T47D (cell line): ENCODE measurements at regions not wholly inside any gene's neighbourhood (a gene's known extent, or its start where the extent isn't known, plus 50 kb on each side); places are given as distances from the start of the nearest gene placed in this dataset.
A peak's percentile ranks its signal among the peaks of the same experiment; 100 is the strongest.
"Not testable (repeated sequence)": the region's sequence is repeated elsewhere in the genome, so short reads cannot be mapped to it uniquely, and the experiment has no call there.

Source experiments
- DNase-seq, 2 experiments: peaks; one replicate each; pipeline versions ENCODE4 v3.0.0 to v3.0.0-alpha.2; 2011 to 2012; ENCODE audit warnings: low read depth in 1 of 2, low spot score in 1 of 2
- JUND ChIP-seq: IDR thresholded peaks from 2 replicates; pipeline ENCODE4 v1.6.1; 2012; ENCODE audit warnings: low read depth
- in situ Hi-C: cut with HindIII; loops from 2 replicates; pipeline ENCODE4 v1.10.0; 2016; ENCODE audit warnings: low sequenced_read_pairs, low pct_unique_long_range_greater_than_20kb

DNA sequence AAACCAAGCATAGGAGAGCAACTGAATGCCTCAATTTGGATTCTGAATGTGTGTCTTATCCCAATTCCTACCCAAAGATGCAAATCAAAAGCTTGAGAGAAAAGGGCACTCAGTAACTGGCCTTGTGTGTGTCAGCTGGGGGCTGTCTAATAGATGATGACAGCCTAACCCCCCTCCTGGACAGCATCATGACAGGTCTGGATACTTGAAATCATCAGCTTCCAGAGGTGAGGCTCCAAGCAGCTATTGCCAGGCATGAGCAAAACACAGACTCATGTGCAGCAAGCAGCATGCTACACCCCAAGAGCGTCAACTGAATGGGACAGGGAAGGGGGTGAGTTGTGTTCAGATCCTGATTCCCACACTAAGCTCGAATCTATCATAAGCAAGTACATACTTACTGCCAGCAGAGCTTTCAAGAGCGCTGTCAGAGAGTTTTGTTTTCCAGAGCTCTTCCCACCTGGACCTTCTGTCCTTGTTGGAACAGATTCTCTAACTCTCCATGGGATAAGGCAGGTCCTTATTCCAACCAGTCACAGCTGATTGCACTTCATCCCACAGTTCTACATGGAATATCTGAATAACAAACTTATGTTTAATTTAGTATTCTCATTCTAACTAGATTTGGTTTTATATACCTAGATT, 467.5 kb downstream of the DTWD2 start:
- in situ Hi-C loops: no loop called here
- no peak for DNase-seq
- TF ChIP-seq JUND: no peak

DNA sequence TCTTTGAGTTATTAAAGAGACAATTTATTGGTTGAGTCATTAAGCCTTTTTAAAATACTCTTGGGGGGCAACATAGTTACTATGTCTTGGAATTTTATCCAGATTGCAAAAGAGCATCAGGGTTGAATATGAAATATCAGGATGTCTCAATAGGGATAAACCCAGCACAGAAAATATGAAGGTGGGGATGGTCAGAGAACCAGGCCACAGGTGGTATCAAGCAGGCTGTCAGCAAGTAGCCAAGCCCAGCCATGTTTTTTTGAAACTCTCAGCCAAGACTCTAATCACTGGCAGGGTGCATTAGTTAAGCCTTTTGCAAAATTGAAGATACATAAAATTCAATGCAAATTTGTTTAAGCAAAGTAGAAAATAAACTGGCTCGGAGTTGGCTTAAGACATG, 468.9 kb downstream of the DTWD2 start:
- TF ChIP-seq JUND: no peak

GRCh38 chr5:118518720-118519119, 469.6 kb downstream of the DTWD2 start:
- TF ChIP-seq JUND: no peak
- in situ Hi-C loops: no loop called here
- DNase-seq: no peak

More for the DNA sequence above, 468.9 kb downstream of the DTWD2 start:
- in situ Hi-C loops: no loop called here
- no peak for DNase-seq

- no peak for TF ChIP-seq JUND
- DNase-seq: no peak
- in situ Hi-C loops: no loop called here
These were observed 476.5 kb downstream of the DTWD2 start for GRCh38 chr5:118511846-118512245.

DNA sequence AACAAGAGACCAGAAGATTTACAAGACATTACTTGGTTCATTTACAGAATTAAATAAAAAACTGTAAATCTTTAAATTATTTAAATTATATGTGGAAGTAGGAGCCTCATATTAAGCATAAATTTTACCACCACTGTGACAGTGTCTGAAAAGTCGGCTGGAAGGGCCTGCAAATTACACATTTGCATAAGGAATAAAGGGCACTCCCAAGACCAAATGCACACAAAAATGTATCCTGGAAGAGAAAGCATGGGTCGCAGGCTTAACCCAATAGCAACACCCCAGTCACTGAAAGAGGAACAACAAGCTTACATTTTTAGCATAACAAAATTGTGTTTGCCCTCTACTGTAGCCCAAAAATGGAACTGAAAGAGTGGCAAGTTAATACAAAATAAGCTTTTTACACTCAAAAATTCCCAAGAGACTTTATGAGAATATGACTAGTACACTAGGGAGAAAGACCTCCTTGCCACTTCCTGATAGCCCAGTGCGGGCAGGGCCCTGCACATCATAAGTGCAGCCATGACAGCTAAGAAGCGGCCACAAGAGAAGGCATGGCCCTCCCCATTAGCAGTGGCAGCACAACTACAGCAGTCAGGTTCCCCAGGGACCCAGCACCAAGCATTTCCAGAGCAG, 482.0 kb downstream of the DTWD2 start:
- in situ Hi-C loops: no loop called here
- no peak for TF ChIP-seq JUND
- no peak for DNase-seq

- in situ Hi-C loops: not testable (repeated sequence)
- DNase-seq: peak in 1 of 2 experiments; percentile 9
These were observed 486.1 kb downstream of the DTWD2 start for GRCh38 chr5:118502232-118502631.

GRCh38 chr5:118491351-118491750, 497.0 kb downstream of the DTWD2 start:
- in situ Hi-C loops: no loop called here
- no peak for DNase-seq
- no peak for TF ChIP-seq JUND

DNA sequence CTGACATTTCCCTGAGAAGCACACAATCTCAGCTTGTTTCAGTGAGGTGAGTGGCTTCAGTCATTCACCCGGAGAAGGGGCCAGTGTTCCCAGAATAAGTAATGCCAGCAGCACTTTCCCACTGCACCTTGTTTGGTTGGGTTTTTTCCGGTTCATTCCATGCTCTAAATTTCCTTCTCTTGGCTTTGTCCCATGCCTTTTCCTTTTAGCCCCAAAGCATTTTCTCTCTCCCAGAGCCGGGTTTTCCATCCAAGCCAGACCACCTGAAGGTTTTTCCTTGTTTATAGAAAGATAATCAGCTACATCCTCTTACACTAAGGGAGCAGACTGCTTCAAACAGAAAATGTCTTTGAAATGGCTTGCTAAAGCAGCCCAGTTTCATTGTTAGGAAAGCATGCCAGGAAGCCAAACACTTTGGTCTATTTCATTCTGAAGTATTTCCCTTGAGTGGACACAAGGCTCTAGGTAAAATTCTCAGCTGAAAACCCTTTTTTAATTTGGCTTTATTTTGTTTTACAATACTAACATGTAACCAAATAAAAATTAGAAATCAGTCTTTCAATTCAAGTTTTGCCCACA, 501.6 kb downstream of the DTWD2 start:
- peak in 1 of 2 experiments; percentile 5 for DNase-seq
- no peak for TF ChIP-seq JUND
- in situ Hi-C loops: no loop called here

- no peak for TF ChIP-seq JUND
- in situ Hi-C loops: no loop called here
- DNase-seq: no peak
These were observed 509.1 kb downstream of the DTWD2 start for GRCh38 chr5:118479285-118479684.

- DNase-seq: no peak
- in situ Hi-C loops: no loop called here
- TF ChIP-seq JUND: no peak
These were observed 509.5 kb downstream of the DTWD2 start for GRCh38 chr5:118478852-118479251.

DNA sequence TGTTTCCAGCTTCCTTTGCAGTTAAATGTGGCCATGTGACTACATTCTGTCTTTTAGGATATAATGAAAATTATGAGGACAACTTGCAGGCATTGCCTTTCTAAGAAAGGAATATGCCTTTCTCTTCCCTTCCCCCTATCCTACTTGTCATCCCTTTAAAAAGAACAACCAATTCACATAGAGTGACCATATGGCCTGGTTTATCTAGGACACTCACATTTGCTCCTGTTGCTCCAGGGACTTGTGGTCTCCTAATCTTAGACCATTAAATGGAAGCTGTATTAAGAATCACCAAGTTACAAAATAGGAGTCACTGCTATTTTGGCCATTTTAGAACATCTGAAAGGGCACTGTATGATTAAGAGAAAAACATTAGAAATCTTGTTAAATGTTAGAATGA, 520.3 kb downstream of the DTWD2 start:
- in situ Hi-C loops: no loop called here
- no peak for DNase-seq
- TF ChIP-seq JUND: no peak

DNA sequence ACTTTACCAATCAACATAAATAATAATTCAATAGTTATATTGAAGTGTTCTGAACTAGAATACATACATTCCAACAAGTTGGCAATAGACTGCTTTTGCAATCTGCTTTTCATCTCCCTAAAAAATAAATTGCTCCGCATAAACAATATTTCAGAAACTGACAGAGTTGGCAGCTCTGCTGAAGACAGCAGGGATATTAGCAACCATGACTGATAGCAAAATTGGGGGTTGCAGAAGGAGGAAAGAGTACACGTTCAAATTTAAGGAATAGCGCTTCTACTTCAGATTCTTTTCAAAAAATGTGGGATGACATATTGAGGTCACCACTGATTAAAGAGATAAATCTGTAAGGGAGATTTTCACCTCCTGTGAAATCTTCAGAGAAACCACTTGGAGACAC, 521.2 kb downstream of the DTWD2 start:
- TF ChIP-seq JUND: no peak
- in situ Hi-C loops: no loop called here
- no peak for DNase-seq

- in situ Hi-C loops: no loop called here
- no peak for DNase-seq
- TF ChIP-seq JUND: no peak
These were observed 521.9 kb downstream of the DTWD2 start for GRCh38 chr5:118466418-118466817.

GRCh38 chr5:118462276-118462675, 526.1 kb downstream of the DTWD2 start:
- DNase-seq, in situ Hi-C loops: not testable (repeated sequence)
